B cell (primary cell): ENCODE measurements at regions not wholly inside any gene's neighbourhood (a gene's known extent, or its start where the extent isn't known, plus 50 kb on each side); places are given as distances from the start of the nearest gene placed in this dataset.

Experiments
- ATAC-seq: fragments of 200-7000 bp; cut with Tn5 transposase; one replicate; pipeline ENCODE4 v1.10.0; 2021; ENCODE audit warnings: low read depth, mild to moderate bottlenecking, moderate number of reproducible peaks, moderate library complexity
- CTCF ChIA-PET: fragments of 350-600 bp; sonication (Branson Sonifier 250); formaldehyde crosslinking; loops from one replicate; lab custom pipeline; 2021; ENCODE audit warnings: antibody characterized with exemption, inconsistent platforms; lab: Charles Lee
- POLR2A ChIA-PET: fragments of 350-600 bp; sonication (Branson Sonifier 250); formaldehyde crosslinking; loops from one replicate; lab custom pipeline; 2021; ENCODE audit warnings: antibody characterized with exemption; lab: Charles Lee
- DNase-seq: peaks from one replicate; pipeline ENCODE4 v3.0.0; 2013
- H2AFZ ChIP-seq: 2 replicates; pipeline ENCODE4 v1.6.1; 2012; ENCODE audit warnings: mild to moderate bottlenecking, low read depth, low read length; ENCODE audit not compliant: insufficient read depth, poor library complexity, severe bottlenecking
- H3K27ac ChIP-seq, 2 donors: 1 replicate in 1 of 2; 2 replicates in 1 of 2; pipeline ENCODE4 v1.5.1; 2012 to 2013; ENCODE audit warnings: low read length in 2 of 2, mild to moderate bottlenecking in 2 of 2, moderate library complexity in 1 of 2
- H3K27me3 ChIP-seq, 4 experiments: fragments of 200-600 bp in 1 of 4; sonication (generic) in 1 of 4; replicated peaks in 1 of 4; 1 replicate in 2 of 4; 2 replicates in 2 of 4; pipeline versions ENCODE4 v1.6.1 to v1.7.0; 2013 to 2016; ENCODE audit warnings: low read length in 3 of 4, mild to moderate bottlenecking in 2 of 4, mixed read lengths in 1 of 4, moderate library complexity in 1 of 4; ENCODE audit not compliant: insufficient read depth in 4 of 4, control insufficient read depth in 3 of 4; ENCODE audit errors: control extremely low read depth in 1 of 4
- H3K36me3 ChIP-seq, 2 experiments: replicated peaks in 1 of 2; 1 replicate in 1 of 2; 2 replicates in 1 of 2; pipeline versions ENCODE4 v1.6.1 to v1.7.1; 2013; ENCODE audit warnings: low read length in 1 of 2; ENCODE audit not compliant: insufficient read depth in 2 of 2, control insufficient read depth in 1 of 2; ENCODE audit errors: control extremely low read depth in 1 of 2, extremely low read depth in 1 of 2
- H3K4me1 ChIP-seq, 2 donors: fragments of 200-600 bp in 1 of 2; sonication (generic) in 1 of 2; 1 replicate in 1 of 2; 2 replicates in 1 of 2; pipeline versions ENCODE4 v1.5.1 to v1.6.1; 2013 to 2017; ENCODE audit warnings: low read length in 2 of 2; ENCODE audit not compliant: control insufficient read depth in 2 of 2, insufficient read depth in 2 of 2
- H3K4me2 ChIP-seq: replicated peaks from 2 replicates; pipeline ENCODE3; 2012; ENCODE audit warnings: mild to moderate bottlenecking, low read depth, low read length; ENCODE audit not compliant: poor library complexity, severe bottlenecking
- H3K4me3 ChIP-seq, 5 experiments: fragments of 200-600 bp in 1 of 5; sonication (generic) in 1 of 5; 1 replicate in 3 of 5; 2 replicates in 2 of 5; pipeline versions ENCODE4 v1.5.1 to v1.7.0; 2011 to 2016; ENCODE audit warnings: low read length in 4 of 5, mild to moderate bottlenecking in 4 of 5, low read depth in 2 of 5, control low read depth in 1 of 5, moderate library complexity in 1 of 5; ENCODE audit not compliant: insufficient read depth in 1 of 5; ENCODE audit errors: control extremely low read depth in 1 of 5, extremely low read depth in 1 of 5
- H3K79me2 ChIP-seq: fragments of 200-600 bp; sonication (generic); one replicate; pipeline ENCODE4 v1.6.0; 2016; ENCODE audit warnings: low read length; ENCODE audit not compliant: control insufficient read depth, insufficient read depth
- H3K9ac ChIP-seq: fragments of 200-600 bp; sonication (generic); 2 replicates; pipeline ENCODE4 v1.6.1; 2017; ENCODE audit warnings: mild to moderate bottlenecking, low read length, moderate library complexity
- H3K9me3 ChIP-seq, 3 donors: one replicate each; pipeline versions ENCODE4 v1.6.1 to v1.7.1; 2013; ENCODE audit warnings: low read length in 2 of 3; ENCODE audit not compliant: control insufficient read depth in 2 of 3, insufficient read depth in 1 of 3; ENCODE audit errors: control extremely low read depth in 1 of 3
- H4K20me1 ChIP-seq: 2 replicates; pipeline ENCODE4 v1.6.0; 2012; ENCODE audit warnings: mild to moderate bottlenecking, low read length; ENCODE audit not compliant: insufficient read depth, control insufficient read depth, poor library complexity, severe bottlenecking
- H3K27ac Mint-ChIP-seq: one replicate; pipeline ENCODE4 v1.8.0; 2021; ENCODE audit warnings: mixed read lengths
- H3K27me3 Mint-ChIP-seq: one replicate; pipeline ENCODE4 v1.8.0; 2021; ENCODE audit warnings: mixed read lengths
- H3K4me1 Mint-ChIP-seq: one replicate; pipeline ENCODE4 v1.8.0; 2021; ENCODE audit warnings: mixed read lengths
- H3K4me3 Mint-ChIP-seq: one replicate; pipeline ENCODE4 v1.8.0; 2021; ENCODE audit warnings: mixed read lengths
- H3K9me3 Mint-ChIP-seq: one replicate; pipeline ENCODE4 v1.8.0; 2022; ENCODE audit warnings: mixed read lengths; ENCODE audit not compliant: insufficient read depth
- CTCF ChIP-seq: fragments of 200-600 bp; IDR thresholded peaks from one replicate; pipeline ENCODE4 v1.8.0; 2022; ENCODE audit warnings: antibody characterized with exemption, mild to moderate bottlenecking
- EZH2 ChIP-seq: IDR thresholded peaks from 2 replicates; pipeline ENCODE4 v1.6.1; 2012; ENCODE audit warnings: borderline replicate concordance, low read depth, mild to moderate bottlenecking, moderate library complexity, low read length; ENCODE audit not compliant: insufficient read depth, poor library complexity, severe bottlenecking
- WGBS: methylation state at CpG from one replicate; pipeline ENCODE4 v1.1.5; 2013; ENCODE audit warnings: missing lambda C conversion rate; ENCODE audit not compliant: insufficient coverage; 5-methylcytosine and 5-hydroxymethylcytosine counted together
- intact Hi-C: fragments of 100-400 bp; cut with micrococcal nuclease; formaldehyde crosslinking; loops from one replicate; pipeline ENCODE4 v1.10.0; 2022

- H3K27ac Mint-ChIP-seq = no peak overlapping the region
- TF ChIP-seq EZH2 = no peak
- TF ChIP-seq CTCF = no peak
- POLR2A ChIA-PET = no interaction called here
- no peak overlapping the region for H2AFZ ChIP-seq
- intact Hi-C loops = no loop called here
- H3K27ac ChIP-seq = no peak overlapping the region
- no peak overlapping the region for H3K4me2 ChIP-seq
- H3K9ac ChIP-seq = no peak overlapping the region
- 100% methylated on average over 1 of the region's 2 CpGs for WGBS
- DNase-seq = no peak
- no peaks in the 10 kb centered on the region for H3K36me3 ChIP-seq
- CTCF ChIA-PET = no interaction called here
- no peak overlapping the region for H3K4me3 ChIP-seq
- no peak overlapping the region for H3K4me3 Mint-ChIP-seq
- no peaks in the 10 kb centered on the region for H3K9me3 ChIP-seq
- H4K20me1 ChIP-seq = no peaks in the 10 kb centered on the region
- H3K27me3 ChIP-seq = peaks cover 0 to 5% (median 0%) of the 10 kb centered on the region in 4 experiments
- H3K4me1 Mint-ChIP-seq = peaks cover 24% of the 10 kb centered on the region
- peaks cover 19% of the 10 kb centered on the region for H3K27me3 Mint-ChIP-seq
- H3K79me2 ChIP-seq = no peaks in the 10 kb centered on the region
- H3K4me1 ChIP-seq = peaks cover 6 to 11% of the 10 kb centered on the region in 2 donors
- H3K9me3 Mint-ChIP-seq = no peaks in the 10 kb centered on the region
- no peak for ATAC-seq
Measured at GRCh38 chr12:75771023-75771422, 259.6 kb upstream of the KRR1 start.

- Histone ChIP-seq H4K20me1 (no peaks in the 10 kb centered on the region), H3K27me3 (peaks cover 0 to 9% (median 0%) of the 10 kb centered on the region in 4 experiments), H3K36me3 (no peaks in the 10 kb centered on the region), H3K4me1 (no peaks in the 10 kb centered on the region), H3K27ac (no peak overlapping the region), H3K4me2 (no peak overlapping the region), H2AFZ (no peak overlapping the region), H3K4me3 (no peak overlapping the region), H3K9me3 (no peaks in the 10 kb centered on the region), H3K9ac (no peak overlapping the region), H3K79me2 (no peaks in the 10 kb centered on the region)
- no peak for TF ChIP-seq CTCF
- intact Hi-C loops = no loop called here
- no CpG with 5 or more reads among the region's 2 CpGs for WGBS
- H3K4me1 Mint-ChIP-seq = peaks cover 2% of the 10 kb centered on the region
- H3K4me3 Mint-ChIP-seq = no peak overlapping the region
- H3K9me3 Mint-ChIP-seq = no peaks in the 10 kb centered on the region
- peaks cover 27% of the 10 kb centered on the region for H3K27me3 Mint-ChIP-seq
- ChIA-PET POLR2A (no interaction called here), CTCF (no interaction called here)
- ATAC-seq = no peak
- no peak for DNase-seq
- H3K27ac Mint-ChIP-seq = no peak overlapping the region
Measured at GRCh38 chr12:75767957-75768356, 256.5 kb upstream of the KRR1 start.
